Thymus (tissue), 11 donors: ENCODE measurements at regions not wholly inside any gene's neighbourhood (a gene's known extent, or its start where the extent isn't known, plus 50 kb on each side); places are given as distances from the start of the nearest gene placed in this dataset.

Experiments
- DNase-seq, 9 donors: peaks; one replicate each; pipeline ENCODE4 v3.0.0-alpha.2; 2013; ENCODE audit warnings: low spot score in 9 of 9, low read depth in 6 of 9, missing footprints in 1 of 9
- H3K27ac ChIP-seq, 2 donors: one replicate each; pipeline ENCODE4 v1.5.1; 2013; ENCODE audit warnings: control low read depth in 1 of 2, low read depth in 1 of 2, low read length in 1 of 2, mild to moderate bottlenecking in 1 of 2, moderate library complexity in 1 of 2
- H3K27me3 ChIP-seq, 2 donors: one replicate each; pipeline ENCODE4 v1.5.1; 2013; ENCODE audit warnings: low read length in 1 of 2; ENCODE audit not compliant: control insufficient read depth in 2 of 2, insufficient read depth in 1 of 2
- H3K36me3 ChIP-seq, 2 donors: one replicate each; pipeline ENCODE4 v1.5.1; 2013; ENCODE audit warnings: low read length in 1 of 2, mild to moderate bottlenecking in 1 of 2, moderate library complexity in 1 of 2; ENCODE audit not compliant: control insufficient read depth in 2 of 2, insufficient read depth in 2 of 2
- H3K4me1 ChIP-seq, 2 donors: one replicate each; pipeline ENCODE4 v1.5.1; 2013; ENCODE audit warnings: low read length in 2 of 2; ENCODE audit not compliant: control insufficient read depth in 2 of 2, insufficient read depth in 2 of 2
- H3K4me3 ChIP-seq, 2 donors: one replicate each; pipeline ENCODE4 v1.5.1; 2013; ENCODE audit warnings: low read length in 2 of 2, control low read depth in 1 of 2, mild to moderate bottlenecking in 1 of 2
- H3K9me3 ChIP-seq, 2 donors: one replicate each; pipeline ENCODE4 v1.5.1; 2013; ENCODE audit warnings: low read length in 1 of 2, mild to moderate bottlenecking in 1 of 2; ENCODE audit not compliant: control insufficient read depth in 2 of 2, insufficient read depth in 1 of 2
- WGBS: extraction: QIAGEN DNeasy Blood & Tissue Kit; methylation state at CpG from one replicate; pipeline ENCODE4 v1.1.7; 2013; 5-methylcytosine and 5-hydroxymethylcytosine counted together
- donor health status: healthy.

DNA sequence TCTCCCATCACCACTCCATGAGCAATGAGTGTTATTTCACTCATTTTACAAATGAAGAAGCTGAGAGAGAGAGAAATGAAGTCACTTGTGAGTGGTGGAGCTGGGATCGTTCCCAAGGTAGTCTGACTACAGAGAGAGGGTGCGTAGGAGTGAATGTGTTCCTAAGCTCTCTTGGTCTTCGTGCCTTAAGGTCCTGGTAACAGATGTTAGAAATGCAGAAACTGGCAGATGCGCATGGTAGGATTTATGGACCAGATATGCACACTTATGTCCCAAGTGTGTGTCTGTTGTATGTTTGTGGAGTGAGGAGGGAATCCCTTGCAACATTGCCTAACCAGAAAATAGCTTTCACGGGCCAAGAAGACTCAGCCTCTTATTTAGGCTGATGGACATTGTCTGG, 93.2 kb upstream of the ZNF469 start:
- Histone ChIP-seq H3K4me3 (no peak overlapping the region), H3K27ac (no peak overlapping the region), H3K36me3 (no peaks in the 10 kb centered on the region), H3K4me1 (no peaks in the 10 kb centered on the region), H3K27me3 (no peaks in the 10 kb centered on the region), H3K9me3 (peaks cover 5 to 50% of the 10 kb centered on the region in 2 donors)
- no peak for DNase-seq
- whole genome bisulfite sequencing = 90% methylated on average over 5 of the region's 5 CpGs

DNA sequence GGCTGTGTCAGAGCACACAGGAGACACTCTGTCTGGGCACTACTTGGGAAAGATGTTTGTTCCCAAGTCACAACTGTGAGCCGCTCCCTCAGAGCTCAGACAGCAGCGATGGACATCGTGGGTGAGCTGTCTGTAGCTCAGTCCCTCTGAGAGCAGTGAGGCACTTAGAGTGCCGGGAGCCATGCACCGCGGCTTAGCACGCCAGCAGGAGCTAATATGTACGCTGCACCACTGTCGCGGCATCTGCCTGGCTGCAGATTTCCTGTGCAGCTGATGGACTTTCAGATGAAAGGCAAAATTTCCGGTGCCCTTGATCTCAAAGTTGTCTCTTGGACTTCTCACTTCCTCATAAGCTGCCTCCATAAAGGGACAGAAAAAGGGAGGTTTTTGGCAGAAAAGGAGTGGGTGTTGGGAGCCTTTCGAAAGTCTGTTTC, 92.8 kb upstream of the ZNF469 start:
- Histone ChIP-seq H3K36me3 (no peaks in the 10 kb centered on the region), H3K9me3 (peaks cover 5 to 45% of the 10 kb centered on the region in 2 donors), H3K27me3 (no peaks in the 10 kb centered on the region), H3K4me3 (no peak overlapping the region), H3K4me1 (no peaks in the 10 kb centered on the region), H3K27ac (no peak overlapping the region)
- DNase-seq = no peak
- WGBS = 59% methylated on average over 12 of the region's 12 CpGs

DNA sequence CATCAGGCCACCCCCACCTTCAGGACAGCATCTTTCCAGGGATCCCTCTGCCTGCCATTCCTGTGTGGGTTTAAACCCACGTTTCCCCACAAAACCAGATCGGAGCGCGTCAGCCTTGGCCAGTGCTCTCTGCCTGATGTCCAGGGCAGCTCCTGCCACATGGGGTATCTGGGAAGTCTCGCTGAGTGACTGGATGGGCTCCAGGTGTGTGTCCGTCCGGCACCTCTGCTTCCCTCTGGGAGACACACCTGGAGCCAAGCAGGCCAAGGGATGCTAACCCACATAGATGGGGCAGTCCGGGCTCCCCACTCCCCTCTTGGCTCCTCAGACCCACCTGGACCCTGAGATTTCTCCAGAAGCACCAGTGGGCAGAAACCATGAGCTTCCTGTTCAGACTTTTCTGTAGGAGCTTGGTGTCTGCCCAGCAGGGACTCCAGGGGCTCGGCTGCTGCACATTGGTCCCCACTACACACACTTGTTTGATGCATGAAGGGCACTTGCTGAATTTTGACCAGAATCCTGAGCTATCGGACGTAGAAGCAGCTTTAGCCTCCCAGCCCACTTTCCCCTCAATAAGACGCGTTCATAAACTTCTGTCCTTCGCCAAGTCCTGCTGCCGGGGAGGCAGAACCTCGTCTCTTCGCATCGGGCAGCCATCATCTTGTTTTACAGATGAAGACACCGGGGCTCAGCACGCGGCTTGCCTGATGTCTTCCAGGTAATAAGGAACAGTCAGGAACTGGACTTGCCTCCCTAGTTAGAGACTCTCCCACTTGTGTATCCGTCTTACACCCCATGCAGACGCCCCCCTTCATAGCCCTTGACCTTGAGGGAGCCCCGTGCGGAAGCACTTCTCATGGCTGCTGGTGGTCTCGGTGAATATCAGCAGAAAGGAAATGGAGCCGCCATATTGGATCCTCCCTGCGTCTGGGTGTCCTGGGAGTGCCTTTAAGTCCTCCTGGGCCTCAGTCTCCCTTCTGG, 91.6 kb upstream of the ZNF469 start:
- H3K9me3 ChIP-seq = peaks cover 2 to 34% of the 10 kb centered on the region in 2 donors
- DNase-seq = no peak
- 85% methylated on average over 28 of the region's 28 CpGs for WGBS

DNA sequence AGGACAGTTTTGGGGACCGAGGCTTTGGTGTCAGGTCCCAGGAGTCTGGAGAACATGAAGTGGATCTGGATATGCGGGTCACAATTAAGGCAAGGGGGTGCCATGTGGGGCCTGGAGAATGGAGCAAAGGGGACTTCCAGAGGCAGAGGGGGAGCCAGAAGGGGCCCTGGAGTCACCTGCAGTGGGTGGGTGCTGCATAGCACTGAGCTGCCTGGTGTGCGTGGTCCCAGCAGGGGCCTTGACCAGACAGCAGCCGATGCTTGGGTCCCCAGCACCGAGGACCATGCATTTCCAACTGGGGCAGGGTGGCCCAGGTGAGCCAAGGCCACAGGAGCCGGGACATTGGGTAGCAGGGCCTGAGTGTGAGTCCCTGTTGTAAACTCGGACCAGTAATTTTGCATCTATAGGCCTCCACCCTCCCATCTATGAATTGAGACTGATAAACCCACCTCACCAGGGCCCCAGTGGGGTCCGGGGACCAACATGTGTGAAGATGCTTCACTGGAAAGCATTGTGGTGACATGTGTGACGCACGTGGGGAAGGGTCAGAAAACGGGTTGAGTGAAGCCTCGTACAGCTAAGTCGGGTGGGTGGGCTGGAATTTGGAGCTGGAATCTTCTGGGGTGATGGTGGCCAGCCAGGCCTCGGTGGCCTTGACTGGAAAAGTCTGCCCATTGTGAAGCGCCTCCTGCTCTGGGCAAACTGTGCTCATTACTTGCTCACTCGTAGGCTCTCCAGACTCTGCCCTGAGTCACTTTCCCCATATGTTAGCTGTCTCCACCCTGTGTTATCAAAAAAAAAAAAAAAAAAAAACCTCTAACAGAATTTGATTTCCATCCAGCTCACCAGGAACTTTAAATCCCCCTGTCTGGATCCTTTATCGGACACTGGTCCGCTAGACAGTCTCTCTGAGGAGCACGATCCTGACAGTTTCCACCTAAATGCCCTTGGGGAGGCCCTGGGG, 90.5 kb upstream of the ZNF469 start:
- 94% methylated on average over 19 of the region's 19 CpGs for WGBS
- peaks cover under 1 to 24% of the 10 kb centered on the region in 2 donors for H3K9me3 ChIP-seq
- DNase-seq = no peak

More for the DNA sequence above, 91.6 kb upstream of the ZNF469 start:
- H3K36me3 ChIP-seq = no peaks in the 10 kb centered on the region
- H3K4me1 ChIP-seq = no peaks in the 10 kb centered on the region
- no peak overlapping the region for H3K4me3 ChIP-seq
- H3K27ac ChIP-seq = no peak overlapping the region
- H3K27me3 ChIP-seq = no peaks in the 10 kb centered on the region

DNA sequence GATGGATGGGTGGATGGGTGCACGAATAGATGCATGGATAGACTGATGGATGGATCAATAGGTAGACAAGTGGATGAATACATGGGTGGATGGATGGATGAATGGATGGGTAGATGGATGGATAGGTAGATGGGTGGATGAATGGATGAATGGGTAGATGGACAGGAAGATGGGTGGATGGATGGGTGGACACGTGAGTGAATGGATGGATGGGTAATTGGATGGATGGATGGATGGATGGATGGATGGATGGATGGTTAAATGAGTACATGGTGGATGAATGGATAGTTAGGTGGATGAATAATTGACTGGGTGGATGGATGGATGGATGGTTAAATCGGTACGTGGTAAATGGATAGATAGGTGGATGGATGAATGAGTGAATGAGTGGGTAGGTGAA, 89.7 kb upstream of the ZNF469 start:
- H3K27ac ChIP-seq = no peak overlapping the region
- 88% methylated on average over 4 of the region's 4 CpGs for WGBS
- peaks cover 0 to 2% of the 10 kb centered on the region in 2 donors for H3K4me1 ChIP-seq
- H3K9me3 ChIP-seq = peaks cover 0 to 20% of the 10 kb centered on the region in 2 donors
- H3K27me3 ChIP-seq = no peaks in the 10 kb centered on the region
- no peak for DNase-seq
- H3K36me3 ChIP-seq = no peaks in the 10 kb centered on the region
- H3K4me3 ChIP-seq = no peak overlapping the region

More for the DNA sequence above, 90.5 kb upstream of the ZNF469 start:
- H3K4me3 ChIP-seq = no peak overlapping the region
- no peak overlapping the region for H3K27ac ChIP-seq
- H3K27me3 ChIP-seq = no peaks in the 10 kb centered on the region
- no peaks in the 10 kb centered on the region for H3K4me1 ChIP-seq
- no peaks in the 10 kb centered on the region for H3K36me3 ChIP-seq

DNA sequence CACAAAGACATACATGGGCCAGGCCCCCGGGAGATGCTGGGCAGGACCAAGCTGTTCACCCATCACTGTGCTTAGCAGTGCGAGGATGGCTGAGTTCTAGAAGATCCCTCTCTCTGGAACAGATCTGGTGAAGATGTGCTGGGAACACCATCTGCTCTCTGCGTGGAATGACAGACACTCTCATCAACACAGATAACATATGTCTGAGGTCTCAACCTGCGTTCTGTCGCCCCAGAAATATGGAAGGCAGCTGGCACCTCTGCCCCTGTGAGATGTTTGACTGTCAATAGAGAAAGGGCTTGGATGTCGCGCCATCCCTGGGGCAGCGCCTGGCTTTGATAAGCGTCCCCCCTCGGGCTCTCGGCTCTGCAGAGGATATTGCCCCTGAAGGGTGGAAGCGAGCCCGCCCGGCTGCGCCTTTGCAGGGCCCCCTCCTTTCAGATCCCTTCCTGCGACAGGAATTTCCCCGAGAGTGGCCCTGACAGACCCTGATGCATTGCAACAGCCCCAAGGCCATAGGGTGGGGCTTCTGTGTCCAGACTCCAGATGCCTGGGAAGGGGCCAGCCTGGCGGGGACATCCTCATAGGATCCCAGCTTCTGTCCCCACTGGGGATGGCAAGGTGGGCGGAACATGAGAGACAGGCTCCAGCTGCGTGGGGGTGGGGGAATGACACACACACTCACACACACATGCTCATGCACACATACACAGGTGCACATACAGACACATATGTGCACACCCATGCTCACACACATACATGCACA, 86.9 kb upstream of the ZNF469 start:
- H3K4me3 ChIP-seq = no peak overlapping the region
- no peak for DNase-seq
- 80% methylated on average over 20 of the region's 20 CpGs for WGBS
- peaks cover 0 to 13% of the 10 kb centered on the region in 2 donors for H3K9me3 ChIP-seq
- no peak overlapping the region for H3K27ac ChIP-seq
- no peaks in the 10 kb centered on the region for H3K36me3 ChIP-seq
- no peaks in the 10 kb centered on the region for H3K27me3 ChIP-seq
- H3K4me1 ChIP-seq = peaks cover 0 to 5% of the 10 kb centered on the region in 2 donors

DNA sequence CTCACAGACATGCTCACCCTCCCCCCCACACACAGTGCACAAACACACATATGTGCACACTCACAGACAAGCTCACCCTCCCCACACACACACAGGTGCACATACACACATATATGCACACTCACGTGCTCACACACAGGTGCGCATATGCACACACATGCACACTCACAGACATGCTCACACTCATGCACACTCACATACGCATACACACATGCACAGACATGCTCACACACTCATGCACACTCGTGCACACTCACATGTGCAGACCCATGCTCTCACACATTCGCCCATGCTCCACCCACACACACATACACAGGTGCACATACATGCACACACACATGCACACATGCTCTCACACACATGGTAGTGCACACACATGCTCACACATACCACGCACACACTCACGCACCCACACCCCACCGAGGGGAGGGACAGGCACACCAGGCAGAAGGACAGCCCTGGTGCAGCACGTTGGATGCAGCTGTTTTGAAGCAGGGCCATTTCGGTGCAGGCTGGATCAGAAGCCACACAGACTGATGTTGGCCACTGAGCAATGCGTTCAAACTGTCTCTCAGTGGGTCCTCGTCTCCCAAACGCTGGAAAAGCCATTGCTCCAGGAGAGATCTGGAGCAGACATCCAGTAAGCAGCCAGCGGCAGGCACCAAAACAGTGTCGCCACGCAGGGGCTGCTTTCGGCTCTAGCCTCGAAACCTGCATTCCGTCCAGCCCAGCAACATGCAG, 86.2 kb upstream of the ZNF469 start:
- Histone ChIP-seq H3K4me3 (no peak overlapping the region), H3K9me3 (peaks cover 0 to 6% of the 10 kb centered on the region in 2 donors), H3K27ac (no peak overlapping the region), H3K27me3 (no peaks in the 10 kb centered on the region), H3K36me3 (no peaks in the 10 kb centered on the region), H3K4me1 (peaks cover 0 to 5% of the 10 kb centered on the region in 2 donors)
- WGBS = 89% methylated on average over 19 of the region's 19 CpGs
- DNase-seq = no peak

DNA sequence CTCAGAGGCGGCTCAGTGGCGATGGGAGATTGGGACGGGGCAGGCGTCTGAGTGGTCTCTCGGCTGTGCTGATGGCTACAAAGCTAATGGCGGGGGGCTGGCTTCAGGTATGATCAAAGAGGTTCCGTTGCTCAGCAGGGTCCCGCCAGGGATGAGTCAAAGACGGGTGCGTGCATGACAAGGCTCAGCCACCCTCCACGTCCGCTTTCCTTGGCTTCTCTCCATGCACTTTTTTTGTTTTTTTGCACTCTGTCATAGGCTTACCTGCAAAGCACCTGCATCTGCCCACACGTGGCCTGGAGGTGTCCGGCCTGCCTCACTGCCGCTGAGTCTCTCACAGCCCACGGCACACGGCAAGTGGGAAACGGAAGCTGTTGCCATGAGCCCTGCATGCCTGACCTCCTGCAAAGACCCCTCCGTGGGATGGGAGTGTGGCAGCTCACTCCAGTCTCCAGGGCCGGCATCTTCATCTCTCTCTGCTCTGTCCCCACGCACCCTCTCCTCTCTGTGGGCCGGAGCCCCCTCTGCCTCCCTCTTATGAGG, 85.5 kb upstream of the ZNF469 start:
- no peak overlapping the region for H3K4me3 ChIP-seq
- no peaks in the 10 kb centered on the region for H3K27me3 ChIP-seq
- no peak for DNase-seq
- H3K4me1 ChIP-seq = peaks cover 0 to 5% of the 10 kb centered on the region in 2 donors
- no peaks in the 10 kb centered on the region for H3K9me3 ChIP-seq
- 89% methylated on average over 22 of the region's 22 CpGs for WGBS
- H3K36me3 ChIP-seq = no peaks in the 10 kb centered on the region
- H3K27ac ChIP-seq = no peak overlapping the region
